IPS DF 4.7 (cell line): ENCODE measurements at regions not wholly inside any gene's neighbourhood (a gene's known extent, or its start where the extent isn't known, plus 50 kb on each side); places are given as distances from the start of the nearest gene placed in this dataset.

Source experiments
- DNase-seq: peaks from one replicate; pipeline ENCODE4 v3.0.0-alpha.2; 2013; ENCODE audit warnings: low spot score; ENCODE audit errors: extremely low read depth

DNA sequence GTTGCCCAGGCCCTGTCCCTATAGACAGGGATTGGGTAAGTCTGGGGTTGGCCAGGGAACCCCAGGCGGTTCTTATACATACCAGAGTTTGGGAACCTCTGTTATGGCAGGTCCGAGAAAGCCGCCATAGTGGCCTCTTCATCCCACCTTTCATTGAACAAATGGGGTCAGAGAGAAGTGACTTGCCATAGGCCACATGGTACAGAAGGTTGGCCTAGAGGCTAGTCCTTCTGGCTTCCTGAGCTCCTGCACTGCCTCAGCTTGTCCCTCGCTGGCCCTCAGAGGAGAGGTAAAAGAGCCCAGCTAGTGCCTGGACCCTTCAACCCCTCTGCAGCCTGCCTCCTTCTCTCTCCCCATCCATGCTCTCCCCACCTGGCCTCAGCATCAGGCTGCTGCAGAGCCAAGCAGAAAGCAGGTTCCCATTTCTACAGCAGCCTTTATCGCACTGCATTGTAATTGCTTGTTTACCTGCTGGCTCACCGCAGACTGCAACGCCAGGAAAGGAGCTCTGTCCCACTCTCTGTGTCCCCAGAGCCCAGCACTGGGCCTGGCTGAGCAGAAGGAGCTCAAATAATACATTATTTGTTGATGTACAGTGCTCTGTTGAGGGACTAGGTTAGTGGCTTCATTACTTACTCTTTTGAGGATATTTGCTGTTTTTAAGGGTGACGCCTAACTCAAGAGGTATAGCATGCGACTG lies 103.6 kb downstream of the TRIM29 start:
- no peak for DNase-seq

DNA sequence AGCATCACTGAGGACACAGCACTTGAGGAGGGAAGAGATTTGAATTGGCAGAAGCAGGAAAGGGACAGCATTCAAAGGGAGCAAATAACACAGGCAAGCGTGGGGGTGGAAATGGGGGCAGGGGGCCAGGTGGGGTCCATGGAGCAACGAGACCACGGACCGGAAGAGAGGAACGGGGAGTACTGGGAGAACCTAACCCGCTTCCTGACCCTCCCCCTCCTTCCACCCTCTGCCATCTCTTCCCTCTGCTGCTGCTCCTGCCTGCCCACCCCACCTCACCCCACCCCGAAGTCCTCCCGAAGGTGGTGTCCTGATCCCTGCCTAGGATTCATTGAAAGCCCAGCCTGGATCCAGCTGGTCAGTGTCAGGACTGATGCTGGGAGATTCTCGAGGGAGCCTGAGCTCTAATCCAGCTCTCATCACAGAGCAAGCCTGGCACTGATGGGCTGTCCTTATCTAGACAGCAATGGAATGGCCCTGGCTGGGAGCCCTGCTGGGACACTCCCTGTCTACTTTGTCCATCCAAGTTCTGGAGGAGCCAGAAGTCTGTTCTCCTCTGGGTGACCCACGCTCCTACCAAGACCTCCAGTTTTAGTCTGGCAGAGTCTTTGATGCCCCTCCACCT lies 105.0 kb downstream of the TRIM29 start:
- no peak for DNase-seq

DNA sequence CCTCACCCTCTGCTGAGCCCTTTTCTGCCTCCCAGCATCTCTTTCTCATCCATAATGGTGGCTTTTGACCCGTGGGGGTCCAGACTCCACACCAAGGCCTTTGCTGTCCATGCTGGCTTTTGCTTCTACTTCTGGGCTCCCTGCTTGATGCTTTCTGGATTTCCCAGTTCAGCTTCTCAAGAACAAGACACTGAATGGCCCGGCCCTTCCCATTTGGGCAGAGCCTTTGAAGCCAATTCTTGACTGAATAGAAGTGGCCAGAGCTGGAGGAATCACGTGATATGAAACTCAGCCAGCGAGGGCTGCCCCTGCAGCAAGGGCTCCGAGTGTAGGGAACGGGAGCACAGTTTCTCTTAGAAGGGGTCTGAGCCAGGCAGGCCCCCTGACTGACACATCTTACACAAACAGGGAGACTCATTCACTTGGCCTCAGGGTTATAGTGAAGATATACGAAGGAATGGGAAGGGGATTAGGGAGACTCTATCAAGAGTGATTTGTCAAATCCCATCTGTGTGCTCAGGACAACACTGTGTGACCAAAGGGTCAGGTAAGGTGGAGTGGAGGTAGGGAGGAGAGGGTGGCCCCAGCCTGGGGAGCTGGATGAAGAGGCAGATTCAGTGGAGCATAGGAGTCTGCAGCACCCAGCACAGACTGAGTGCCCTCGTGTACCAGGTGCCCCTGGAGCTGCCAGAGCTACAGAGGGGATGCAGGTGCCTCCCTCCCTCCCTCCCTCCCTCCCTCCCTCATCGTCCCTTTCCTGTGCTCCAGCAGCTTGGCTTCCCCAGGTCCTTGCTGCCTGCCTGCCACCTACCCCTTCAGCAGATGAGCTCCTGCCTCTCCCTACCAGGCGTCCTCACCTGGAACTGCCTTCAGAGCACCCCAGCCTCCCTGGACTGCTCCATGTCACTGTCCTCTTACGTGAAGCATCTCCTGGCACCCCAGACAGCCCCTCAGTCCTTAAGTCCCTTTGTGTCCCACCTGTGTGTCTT lies 106.0 kb downstream of the TRIM29 start:
- no peak for DNase-seq

DNA sequence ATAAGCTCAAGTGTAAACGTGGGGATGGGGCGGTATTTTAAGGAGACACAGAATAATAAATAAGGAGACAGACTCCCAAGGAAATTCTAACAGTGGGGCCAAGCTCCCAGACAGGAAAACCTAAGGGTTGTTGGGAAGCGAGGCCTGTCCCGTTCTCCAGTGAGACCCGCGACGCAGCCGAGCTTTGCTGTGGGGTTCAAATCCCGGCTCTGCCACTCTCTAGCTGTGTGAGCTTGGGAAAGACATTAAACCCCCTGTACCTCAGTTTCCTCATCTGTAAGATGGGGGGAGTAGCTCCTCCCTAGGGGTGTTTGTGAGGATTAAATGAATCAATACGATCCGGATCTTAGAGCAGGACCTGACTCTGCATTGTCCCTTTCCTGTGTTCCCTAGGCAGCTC lies 106.8 kb downstream of the TRIM29 start:
- no peak for DNase-seq

DNA sequence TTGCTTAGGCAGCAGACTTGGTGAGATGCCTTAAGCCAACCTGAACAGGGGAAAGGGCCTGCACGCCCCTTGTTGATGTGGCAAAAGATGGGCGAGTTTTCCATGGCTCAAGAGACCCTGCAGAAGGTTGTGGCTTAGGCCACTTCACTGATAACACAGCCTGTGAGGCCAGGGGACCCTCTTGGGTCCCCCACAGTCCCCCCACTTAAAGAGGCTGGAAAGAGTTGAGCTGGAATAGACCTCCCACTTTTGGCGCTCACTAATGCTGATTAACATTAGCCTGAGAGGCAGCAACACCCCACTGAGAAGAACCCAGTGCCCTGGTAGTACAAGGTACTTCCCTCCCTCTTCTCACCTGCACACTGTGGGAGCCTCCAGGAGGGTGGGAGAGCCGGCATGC lies 107.5 kb downstream of the TRIM29 start:
- no peak for DNase-seq

DNA sequence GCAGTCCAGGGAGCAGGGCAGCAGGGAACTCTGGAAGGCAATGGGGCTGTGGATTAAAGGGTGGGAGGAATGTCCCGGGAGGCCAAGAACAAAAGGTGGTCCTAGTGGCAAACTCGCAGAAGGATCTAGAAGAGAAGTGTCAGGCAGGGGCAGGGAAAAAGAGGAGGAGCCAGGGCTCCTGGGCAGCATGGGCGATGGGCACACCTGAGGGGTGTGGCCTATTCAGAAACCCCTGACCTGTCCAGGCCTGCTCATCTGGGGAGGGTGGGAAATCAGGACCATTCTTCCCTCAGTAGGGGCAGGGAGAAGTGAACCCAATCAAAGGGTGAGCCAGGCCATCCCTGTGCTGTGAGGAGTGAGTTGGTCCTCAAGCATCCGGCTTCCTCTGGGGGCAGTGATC lies 108.6 kb downstream of the TRIM29 start:
- no peak for DNase-seq

DNA sequence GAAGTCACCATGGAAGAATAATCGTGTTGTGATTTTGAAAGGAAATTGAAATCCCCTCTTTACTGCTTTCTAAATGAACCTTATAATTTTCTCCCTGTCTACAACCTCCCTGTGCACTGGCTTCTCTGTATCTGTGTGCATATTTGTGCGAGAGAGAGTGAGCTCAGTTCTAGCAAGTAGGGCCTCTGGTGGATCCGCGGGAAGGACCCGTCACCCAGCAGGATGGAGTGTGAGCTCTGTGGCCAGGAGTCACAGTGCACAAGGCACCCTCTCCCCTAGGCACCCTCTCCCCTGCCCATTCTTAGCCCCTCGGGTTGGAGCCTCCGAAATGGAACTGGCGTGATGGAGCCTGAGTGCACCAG lies 109.0 kb downstream of the TRIM29 start:
- no peak for DNase-seq

DNA sequence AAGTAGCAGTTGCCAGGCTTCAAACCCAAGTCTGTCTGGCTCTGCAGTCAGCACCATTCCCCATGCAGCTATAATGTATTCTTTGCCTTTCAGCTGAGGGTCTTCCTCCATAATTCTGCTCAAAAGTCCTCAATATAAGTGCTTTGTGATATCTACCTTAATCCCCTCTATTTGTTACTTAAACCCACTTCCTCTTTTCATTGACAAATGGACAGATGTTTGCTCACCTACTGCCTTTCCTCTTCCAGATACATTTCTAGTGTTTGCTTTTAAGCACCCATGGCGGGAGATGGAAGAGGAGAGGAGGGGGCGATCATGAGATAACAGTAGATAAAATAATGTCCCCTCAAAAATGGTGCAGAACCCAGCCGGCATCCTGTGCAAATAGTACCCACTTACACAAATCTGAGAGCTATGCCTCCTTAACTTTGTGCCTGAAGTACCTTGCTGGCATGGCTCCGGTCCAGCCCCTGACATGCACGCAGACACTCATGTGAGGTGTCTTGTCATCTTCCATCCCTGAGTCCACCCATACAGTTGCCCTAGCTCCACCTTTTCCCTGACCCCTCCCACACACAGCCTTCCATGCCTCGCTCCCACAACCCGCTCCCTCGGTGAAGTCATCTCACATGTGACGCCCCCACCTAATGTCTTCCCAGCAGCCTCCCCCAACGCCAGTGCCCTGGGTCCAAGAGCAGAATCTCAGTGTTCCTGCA lies 109.6 kb downstream of the TRIM29 start:
- DNase-seq: no peak

DNA sequence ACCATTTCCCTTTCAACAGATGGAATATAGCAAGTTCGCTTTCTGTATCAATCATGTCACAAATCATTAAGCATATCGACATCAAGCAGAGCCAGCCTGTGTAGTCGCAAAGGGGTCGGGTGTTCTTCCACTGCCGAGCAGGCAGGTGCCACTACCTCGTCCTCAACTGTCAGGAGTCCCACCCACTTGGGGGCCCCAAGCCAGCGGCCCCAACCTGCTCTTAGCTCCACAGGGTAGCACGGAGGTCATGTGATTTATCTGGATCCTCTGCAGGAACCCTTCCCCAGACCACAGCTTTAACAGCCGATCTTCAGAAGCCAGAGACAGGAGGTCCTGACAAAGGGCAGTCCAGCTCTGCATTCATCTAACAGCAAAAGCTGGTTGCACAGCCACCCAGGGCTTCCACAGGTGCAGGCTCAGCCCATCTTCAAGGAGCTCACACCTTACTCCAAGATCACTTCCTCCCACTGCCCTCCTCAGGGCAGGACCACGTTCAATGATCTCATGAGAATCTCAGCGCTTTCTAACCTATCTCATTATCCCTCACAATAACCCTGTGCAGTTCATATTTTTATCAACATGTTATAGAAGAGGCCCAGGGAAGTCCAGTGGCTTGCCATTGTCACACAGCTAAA lies 110.2 kb downstream of the TRIM29 start:
- no peak for DNase-seq

DNA sequence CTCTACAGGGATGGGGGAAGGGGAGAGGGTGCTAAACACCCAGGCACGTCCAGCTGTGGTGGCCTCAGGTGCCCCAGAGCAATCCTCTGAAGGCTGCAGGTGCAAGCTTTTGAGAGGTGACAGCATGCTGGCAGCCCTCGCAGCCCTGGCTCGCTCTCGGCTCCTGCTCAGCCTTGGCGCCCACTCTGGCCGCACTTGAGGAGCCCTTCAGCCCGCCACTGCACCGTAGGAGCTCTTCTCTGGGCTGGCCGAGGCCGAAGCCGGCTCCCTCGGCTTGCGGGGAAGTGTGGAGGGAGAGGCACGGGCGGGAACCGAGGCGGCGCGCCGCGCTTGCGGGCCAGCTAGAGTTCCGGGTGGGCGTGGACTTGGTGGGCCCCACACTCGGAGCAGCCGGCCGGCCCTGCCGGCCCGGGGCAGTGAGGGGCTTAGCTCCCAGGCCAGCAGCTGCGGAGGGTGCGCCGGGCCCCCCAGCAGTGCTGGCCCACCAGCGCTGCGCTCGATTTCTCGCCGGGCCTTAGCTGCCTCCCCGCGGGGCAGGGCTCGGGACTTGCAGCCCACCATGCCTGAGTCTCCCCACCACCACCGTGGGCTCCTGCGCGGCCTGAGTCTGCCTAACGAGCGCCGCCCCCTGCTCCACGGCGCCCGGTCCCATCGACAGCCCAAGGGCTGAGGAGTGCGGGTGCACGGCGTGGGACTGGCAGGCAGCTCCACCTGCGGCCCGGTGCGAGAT lies 112.1 kb downstream of the TRIM29 start:
- no peak for DNase-seq

DNA sequence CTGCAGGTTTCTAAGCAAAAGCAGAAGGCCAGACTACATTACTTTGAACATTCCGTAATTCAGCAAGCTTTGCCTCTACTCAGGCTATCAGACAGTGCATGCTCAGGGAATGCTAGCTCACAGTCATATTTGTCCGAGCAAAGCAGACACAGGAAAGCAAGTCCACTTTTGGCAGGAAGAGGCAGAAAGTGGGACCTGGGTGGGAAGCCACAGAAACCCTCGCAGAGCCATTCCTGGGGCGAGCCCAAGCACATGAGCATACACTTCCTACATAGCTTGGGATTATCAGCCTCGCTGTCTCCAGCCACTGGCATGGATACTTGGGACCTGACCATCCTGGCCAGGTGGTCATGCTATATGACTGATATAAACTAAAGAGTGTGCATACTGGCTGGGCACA lies 113.3 kb downstream of the TRIM29 start:
- no peak for DNase-seq

DNA sequence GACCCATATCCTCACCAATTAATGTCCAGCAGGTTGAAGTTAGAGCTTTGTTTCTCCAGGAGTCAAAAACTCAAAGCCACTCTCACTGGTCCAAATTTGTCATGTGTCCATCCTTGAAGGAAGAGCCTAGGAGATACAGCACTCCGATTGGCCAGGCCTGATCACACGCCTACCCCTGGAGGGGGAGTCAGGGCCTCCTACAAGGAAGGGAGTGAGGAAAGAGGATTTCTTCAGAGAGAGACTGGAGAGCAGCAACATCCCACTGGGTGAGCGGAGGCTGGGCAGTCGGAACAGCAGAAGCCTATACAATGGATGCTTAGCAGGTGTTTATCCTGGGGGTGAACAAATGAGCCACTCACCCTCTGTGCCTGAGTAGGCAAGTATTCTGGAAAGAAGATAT lies 113.9 kb downstream of the TRIM29 start:
- no peak for DNase-seq

DNA sequence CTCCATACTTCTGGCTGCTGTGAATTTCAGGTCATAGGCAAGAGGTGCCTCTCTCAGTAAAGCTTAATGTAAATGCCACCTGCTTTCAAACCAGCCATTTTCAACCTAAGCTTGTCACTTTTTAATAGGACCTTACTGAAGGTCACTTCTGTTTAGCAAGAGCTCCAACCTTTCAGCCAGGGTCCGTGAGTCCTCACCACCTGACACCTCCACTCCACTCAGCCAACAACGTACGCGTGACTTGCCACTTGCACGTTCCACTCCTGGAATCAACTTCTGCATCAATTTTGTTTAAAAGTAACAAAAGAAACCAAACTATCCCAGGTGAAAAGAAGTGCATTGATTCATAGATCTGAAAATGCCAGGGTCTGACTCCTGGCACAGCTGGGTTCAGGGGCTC lies 114.4 kb downstream of the TRIM29 start:
- DNase-seq: no peak

DNA sequence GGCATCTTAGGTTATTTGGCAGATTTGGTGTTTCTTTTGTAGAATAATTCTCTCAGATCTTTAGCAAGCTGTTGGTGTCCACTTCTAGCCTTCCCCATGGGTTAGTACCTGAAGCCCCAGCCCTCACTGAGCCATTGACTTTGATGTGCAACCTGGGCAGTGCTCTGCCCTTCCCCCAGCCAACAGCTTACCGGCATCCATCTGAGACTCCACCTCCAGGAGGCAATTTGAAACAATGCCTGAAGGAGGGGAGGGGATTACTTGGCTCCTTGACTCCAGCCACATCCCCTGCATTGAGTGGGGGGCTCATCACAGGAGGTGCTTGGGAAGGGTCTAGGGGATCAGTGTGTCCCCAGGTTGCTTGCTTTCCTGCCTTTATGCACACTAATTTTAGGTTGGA lies 114.8 kb downstream of the TRIM29 start:
- no peak for DNase-seq

DNA sequence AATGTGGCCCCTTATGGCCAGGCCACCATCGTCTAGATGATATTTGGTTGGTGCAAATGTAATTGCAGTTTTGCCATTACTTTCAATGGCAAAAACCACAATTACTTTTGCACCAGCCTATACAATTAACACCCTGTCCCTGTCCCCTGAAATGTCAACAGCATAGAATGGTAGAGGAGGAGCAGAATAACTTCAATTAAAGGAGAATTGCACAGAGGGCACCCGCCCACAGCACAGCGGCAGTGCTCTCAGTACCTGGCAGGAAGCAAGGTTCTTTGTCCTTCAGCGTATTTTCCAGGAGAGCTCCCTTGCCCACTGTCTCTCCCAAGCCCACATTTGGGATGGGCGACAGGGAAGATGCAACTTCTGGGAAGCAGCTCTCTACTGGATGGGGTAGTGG lies 115.3 kb downstream of the TRIM29 start:
- DNase-seq: no peak

DNA sequence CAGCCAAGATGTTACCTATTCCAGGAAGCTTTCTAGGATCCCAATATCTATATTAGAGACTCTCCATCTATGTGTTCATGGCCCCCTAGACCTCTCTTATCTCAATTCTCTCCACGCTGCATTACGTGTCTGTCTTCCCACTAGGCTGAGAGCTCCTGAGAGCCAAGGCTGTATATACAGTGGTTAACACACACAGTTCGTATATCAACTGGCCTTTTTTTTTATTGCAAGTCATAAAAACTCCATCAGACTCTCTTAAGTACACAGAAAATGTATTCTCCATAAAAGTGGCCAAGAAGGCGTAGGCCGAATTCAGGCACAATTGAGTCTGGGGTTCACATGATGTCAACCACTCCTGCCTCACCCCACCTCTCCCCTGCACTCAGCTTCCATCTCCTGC lies 115.9 kb downstream of the TRIM29 start:
- no peak for DNase-seq

DNA sequence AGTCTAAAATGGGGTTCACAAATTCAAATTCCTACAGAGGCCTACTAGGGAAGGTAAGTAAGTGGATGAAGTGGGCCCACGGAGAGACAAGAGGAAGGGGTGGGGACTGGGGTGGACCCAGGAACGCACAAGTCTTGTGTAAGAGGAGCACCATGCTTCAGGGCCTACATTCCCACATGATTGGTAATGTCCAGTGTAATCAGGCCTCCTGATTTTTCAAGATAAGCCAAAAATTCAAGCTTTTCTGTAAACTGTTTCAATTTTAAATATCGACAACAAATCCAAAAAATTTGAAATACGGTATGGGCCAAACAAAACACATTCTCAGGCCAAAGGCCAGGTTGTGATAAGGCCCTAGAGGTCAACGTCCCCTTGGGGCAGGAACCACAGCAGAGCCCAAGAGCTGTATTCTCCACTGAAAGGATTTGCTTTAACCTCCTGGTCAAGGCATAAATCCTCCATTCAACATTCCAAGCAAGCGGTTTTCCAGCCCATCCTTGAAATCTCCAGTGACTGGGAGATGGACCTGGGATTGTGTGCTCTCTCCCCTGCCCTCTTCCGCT lies 116.4 kb downstream of the TRIM29 start:
- no peak for DNase-seq

DNA sequence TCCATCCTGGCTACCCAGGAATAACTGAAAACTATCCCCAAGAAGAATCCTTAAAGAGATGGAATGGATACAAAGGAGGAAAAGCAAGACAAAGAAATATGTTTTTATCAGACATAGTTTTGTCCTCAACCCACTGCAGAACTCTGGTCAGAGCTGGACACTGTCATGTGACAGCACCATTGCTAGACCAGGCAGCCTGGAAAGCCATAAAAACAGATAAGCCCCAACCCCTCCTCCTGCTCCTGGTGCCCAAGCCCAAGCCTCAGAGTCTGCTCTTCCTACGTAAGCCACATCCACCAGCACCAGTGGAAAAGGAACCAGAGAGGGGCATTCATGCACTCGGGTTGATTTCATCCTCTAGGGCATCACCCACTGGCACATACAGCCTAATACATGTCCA lies 116.9 kb downstream of the TRIM29 start:
- no peak for DNase-seq

DNA sequence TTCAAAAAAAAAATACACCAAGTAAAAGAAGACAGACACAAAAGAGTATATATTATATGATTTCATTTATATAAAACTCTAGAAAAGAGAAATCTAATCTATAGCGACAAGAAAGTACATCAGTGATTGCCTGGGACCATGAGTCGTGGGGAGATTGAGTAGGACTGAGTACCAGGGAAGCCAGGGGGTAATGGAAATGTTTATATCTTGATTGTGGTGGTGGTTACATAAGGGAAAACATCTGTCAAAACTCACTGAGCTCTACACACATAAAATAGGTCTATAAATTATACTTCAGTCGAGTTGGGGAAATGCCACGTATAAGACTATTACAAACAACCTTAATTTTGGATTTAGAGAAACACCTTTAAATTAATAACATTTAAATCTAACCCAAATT lies 117.4 kb downstream of the TRIM29 start:
- no peak for DNase-seq

DNA sequence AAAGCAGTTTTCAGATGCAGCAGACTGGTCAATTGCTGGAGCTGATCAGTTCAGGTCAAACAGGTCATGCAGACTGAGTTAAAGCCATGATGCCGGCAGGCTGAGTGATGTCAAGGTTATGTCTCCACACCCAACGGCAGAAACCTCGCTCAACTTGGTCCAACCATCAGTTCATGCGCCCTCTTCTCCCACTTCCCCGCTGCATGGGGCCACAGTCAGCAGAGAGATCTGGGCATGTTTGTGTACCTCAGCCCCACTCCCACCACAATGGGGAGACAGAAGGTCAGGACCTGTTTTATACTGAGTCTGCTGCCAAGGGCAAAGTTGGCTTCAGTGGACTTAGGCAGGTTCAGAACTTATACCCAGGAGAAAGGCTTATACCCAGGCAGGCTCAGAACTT lies 118.7 kb downstream of the TRIM29 start:
- no peak for DNase-seq
